ENCODE measurements at regions not wholly inside any gene's neighbourhood (a gene's known extent, or its start where the extent isn't known, plus 50 kb on each side); places are given as distances from the start of the nearest gene placed in this dataset.

DNA sequence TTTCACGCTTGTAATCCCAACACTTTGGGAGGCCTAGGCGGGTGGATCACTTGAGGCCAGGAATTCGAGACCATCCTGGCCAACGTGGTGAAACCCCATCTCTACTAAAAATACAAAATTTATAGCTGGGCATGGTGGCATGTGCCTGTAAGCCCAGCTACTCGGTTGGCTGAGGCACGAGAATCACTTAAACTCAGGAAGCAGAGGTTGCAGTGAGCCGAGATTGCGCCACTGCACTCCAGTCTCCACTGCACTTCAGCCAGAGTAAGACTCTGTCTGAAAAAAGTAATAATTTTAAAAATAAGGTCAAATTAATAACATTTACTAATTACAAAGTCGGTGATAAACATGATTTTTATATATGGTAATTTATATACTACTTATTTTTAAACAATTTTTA lies 155.9 kb downstream of the AXIN2 start:
- DNase-seq (ENCODE audit: low read depth), result no peak

GRCh38 chr17:65404761-65405160 lies 156.7 kb downstream of the AXIN2 start:
- no peak for DNase-seq (ENCODE audit: low read depth)

- no peak for DNase-seq (ENCODE audit: low read depth)
Measured at GRCh38 chr17:65403626-65404025, 157.8 kb downstream of the AXIN2 start.

GRCh38 chr17:65402513-65403496 lies 158.6 kb downstream of the AXIN2 start:
- DNase-seq (ENCODE audit: low read depth), result no peak

DNA sequence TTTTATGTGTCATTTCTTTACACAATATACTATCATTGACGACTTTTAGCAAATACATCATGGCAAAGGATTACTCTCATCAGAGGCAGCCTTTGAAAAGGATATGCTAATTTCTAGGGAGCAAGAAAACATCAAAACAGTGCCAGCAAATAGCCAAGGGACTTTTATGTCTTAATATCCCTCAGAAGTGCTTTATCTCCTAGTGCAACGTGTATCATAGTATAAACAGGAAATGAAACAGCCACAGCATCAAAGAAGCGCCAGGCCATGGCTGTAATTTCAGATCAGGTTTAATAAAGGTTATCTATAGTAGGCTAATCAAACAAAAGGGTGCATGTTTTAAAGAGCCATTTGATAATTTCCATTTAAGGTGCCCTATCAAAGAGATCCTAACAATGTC lies 159.9 kb downstream of the AXIN2 start:
- DNase-seq (ENCODE audit: low read depth), result no peak

GRCh38 chr17:65400701-65401100 lies 160.7 kb downstream of the AXIN2 start:
- no peak for DNase-seq (ENCODE audit: low read depth)

GRCh38 chr17:65398040-65398787 lies 163.2 kb downstream of the AXIN2 start:
- DNase-seq (ENCODE audit: low read depth), result no peak

DNA sequence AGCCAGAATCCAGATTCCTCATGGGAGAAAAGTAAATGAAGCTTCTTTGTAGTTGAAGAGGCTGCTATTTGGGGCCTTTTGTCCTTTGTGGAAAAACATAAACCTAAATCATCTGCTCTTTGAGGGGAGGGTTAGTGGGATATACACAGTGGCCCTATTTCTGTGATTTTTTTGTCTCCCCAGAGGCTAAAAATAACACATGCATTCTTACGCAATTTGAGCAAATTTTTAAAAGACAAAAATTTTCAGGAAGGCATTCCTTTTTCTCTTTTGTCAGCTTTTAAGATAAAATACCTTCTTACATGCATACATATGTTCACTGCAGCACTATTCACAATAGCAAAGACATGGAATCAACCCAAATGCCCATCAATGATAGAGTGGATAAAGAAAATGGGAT lies 165.5 kb downstream of the AXIN2 start:
- no peak for DNase-seq (ENCODE audit: low read depth)

DNA sequence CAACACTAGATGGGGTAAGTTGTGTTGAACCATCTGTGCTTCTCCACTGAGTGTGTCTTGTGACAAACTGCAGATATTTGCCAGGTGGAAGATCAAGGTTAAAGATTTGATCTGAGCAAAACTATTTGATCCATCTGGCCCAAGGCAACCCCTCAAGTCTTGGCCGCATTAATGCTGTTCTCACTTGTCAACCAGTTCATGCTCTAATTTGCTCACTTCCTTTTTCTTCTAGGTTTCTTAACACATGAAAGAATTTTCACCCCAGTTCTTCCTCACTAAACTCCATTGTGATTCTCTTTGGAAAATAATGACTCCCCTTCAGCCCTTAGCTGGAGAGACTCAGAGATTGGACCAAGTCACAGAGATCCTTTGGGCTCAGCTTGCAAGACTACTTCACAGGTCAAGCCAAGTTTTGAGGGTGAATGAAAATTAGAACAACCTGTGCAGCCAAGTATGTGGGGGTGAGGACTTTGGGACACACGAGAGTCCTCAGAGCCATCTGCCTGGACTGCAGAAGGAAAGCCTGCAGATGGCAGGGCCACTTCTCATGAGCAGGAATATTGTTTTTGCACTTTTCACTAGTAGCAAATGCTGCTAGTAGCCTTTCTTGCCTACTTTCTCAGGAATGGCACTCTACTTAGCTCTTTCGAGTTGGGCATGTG lies 166.5 kb downstream of the AXIN2 start:
- no peak for DNase-seq (ENCODE audit: low read depth)

- no peak for DNase-seq (ENCODE audit: low read depth)
Measured at GRCh38 chr17:65393514-65393913, 167.9 kb downstream of the AXIN2 start.

DNA sequence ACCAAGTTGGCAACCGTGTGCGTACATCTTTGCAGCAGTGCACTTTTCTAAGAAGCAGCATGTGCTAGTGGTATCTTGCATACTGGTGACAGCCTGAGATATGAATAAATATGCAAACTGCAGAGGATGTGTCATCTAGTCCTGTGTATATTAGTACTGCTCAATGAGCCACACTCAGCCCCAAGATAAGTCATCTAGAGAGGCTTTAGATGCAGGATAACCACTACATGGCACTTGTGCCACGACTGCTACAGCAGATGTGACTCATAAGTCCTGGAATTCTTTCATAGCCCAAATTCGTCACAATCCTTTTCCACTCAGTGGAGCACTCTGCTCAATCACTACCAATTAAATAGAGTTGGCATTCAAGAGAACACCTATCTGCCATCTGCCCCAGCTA lies 171.5 kb downstream of the AXIN2 start:
- no peak for DNase-seq (ENCODE audit: low read depth)

- no peak for DNase-seq (ENCODE audit: low read depth)
Measured at GRCh38 chr17:65389426-65389825, 172.0 kb downstream of the AXIN2 start.

DNA sequence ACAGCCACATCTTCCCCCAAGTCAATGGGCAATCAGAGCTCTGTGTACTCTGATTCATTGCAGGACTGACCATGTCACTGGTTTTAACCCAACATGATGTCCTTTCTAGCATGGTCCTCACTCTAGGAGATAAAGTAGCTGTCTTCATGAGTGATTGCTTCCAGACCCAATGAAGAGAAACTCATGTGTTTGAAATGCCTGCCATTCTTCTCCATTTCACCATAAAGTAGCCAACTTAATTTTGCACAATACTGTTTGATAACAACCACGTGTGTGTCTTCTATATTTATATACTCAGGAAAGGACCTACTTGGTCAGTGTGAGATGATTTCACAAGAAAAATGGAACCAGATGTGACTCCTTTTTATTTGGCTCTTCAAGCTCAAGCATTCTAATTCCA lies 172.5 kb downstream of the AXIN2 start:
- DNase-seq (ENCODE audit: low read depth), result peak; percentile 13

DNA sequence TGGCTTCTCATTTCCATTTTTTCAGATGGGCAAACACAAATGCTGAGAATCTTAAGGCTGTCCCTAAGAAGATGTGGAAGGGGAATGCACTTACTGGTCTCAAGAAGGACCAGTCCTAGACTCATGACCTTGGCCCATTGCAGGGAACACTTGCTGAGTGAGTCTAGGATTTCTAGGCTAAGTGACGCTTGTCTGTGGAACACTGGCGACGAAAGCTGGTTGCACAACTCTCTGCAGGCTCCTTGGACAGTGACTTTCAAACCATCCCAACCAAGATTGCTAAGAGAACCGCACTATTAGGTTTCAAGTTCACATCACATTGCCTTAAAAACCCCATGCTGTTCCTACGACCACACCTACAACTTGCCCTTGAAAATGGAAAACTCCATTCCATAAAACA lies 174.1 kb downstream of the AXIN2 start:
- DNase-seq (ENCODE audit: low read depth), result no peak

- no peak for DNase-seq (ENCODE audit: low read depth)
Measured at GRCh38 chr17:65385726-65386125, 175.7 kb downstream of the AXIN2 start.

GRCh38 chr17:65385071-65385470 lies 176.4 kb downstream of the AXIN2 start:
- DNase-seq (ENCODE audit: low read depth), result no peak

- DNase-seq (ENCODE audit: low read depth), result no peak
Measured at GRCh38 chr17:65381152-65381551, 180.3 kb downstream of the AXIN2 start.

DNA sequence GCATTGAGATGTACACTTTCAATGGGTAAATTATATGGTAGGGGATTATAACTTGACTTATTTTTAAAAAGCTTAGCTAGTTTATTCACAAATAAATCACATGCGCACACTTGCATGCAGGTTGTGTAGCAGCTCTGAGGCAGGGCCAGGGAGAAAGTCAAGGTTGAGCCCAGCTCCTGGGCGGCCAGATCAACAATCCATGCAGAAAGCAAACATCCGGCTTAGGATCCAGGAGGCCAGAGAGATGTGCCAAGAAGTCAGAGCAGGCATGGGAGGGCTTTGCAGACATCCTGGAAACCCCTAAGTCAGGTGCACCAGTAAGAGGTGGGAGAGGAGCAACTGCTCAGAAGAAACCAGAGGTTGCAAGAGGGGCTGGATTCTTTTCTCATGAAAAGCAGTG lies 186.5 kb downstream of the AXIN2 start:
- DNase-seq (ENCODE audit: low read depth), result no peak

- no peak for DNase-seq (ENCODE audit: low read depth)
Measured at GRCh38 chr17:65371702-65372101, 189.7 kb downstream of the AXIN2 start.

GRCh38 chr17:65370669-65371131 lies 190.7 kb downstream of the AXIN2 start:
- no peak for DNase-seq (ENCODE audit: low read depth)

GRCh38 chr17:65368341-65368740 lies 193.1 kb downstream of the AXIN2 start:
- no peak for DNase-seq (ENCODE audit: low read depth)

GRCh38 chr17:65366102-65366844 lies 195.2 kb downstream of the AXIN2 start:
- no peak for DNase-seq (ENCODE audit: low read depth)

Measured in fibroblast of the conjunctiva (primary cell).